Breast epithelium (tissue), 3 donors: ENCODE measurements at regions not wholly inside any gene's neighbourhood (a gene's known extent, or its start where the extent isn't known, plus 50 kb on each side); places are given as distances from the start of the nearest gene placed in this dataset.

ENCODE experiments used
- CTCF ChIP-seq, 3 donors: fragments of 450-650 bp; IDR thresholded peaks; one replicate each; pipeline ENCODE4 v1.5.1; 2016 to 2017; ENCODE audit warnings: antibody characterized with exemption in 3 of 3, mild to moderate bottlenecking in 3 of 3, moderate library complexity in 3 of 3
- POLR2A ChIP-seq: fragments of 450-650 bp; IDR thresholded peaks from one replicate; pipeline ENCODE4 v1.6.1; 2016; ENCODE audit warnings: antibody characterized with exemption, mild to moderate bottlenecking, moderate library complexity

- no peak for TF ChIP-seq CTCF (IDR thresholded peaks at IDR 0.05)
- no peak for TF ChIP-seq POLR2A
These were observed 172.3 kb downstream of the AKR1D1 start for GRCh38 chr7:138248609-138249008.
